ENCODE measurements at regions not wholly inside any gene's neighbourhood (a gene's known extent, or its start where the extent isn't known, plus 50 kb on each side); places are given as distances from the start of the nearest gene placed in this dataset.

DNA sequence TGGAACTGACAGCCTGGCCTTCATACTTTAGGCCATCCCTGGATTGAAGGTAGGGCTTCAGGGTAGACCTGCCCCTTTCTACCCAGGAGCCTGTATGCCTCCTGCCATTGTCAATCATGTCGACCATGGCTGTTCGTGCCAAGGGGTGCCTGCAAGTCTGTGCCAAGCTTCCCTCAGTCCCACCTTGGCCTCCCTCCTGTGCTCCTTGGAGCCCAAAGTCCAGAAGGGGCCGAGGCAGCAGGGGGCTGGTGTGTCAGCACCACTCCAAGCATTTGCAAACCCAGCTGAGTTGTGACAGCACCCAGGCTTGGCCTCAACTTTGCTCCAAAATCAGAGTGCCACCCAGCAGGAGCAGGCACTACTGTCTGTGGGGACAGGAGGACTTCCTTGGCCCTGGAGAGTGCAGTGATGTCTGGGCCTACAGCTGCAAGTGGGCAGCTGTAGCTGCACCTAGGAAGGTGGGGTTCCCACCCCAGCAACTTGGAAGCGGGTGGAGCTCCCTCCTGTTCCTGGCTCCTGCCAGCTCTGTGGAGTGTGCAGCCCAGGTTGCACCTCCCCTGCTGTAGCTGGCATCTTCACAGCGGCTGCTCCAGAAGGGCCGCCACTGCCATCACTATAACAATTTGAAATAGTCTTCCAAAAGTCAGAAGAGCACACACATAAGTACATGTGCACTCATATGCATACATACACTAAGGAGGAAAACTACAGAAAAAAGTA, 1719.3 kb downstream of the HACE1 start:
- TF ChIP-seq POLR2A (IDR thresholded peaks at IDR 0.05; ENCODE audit: control extremely low read depth in 1 of 2, low read depth in 2 of 2, low read length in 2 of 2) (no peak), EZH2 (IDR thresholded peaks at IDR 0.05; ENCODE audit: low read depth, low read length, severe bottlenecking) (no peak)

Measured in H1 (cell line).